Aorta (tissue), 5 donors: ENCODE measurements at regions not wholly inside any gene's neighbourhood (a gene's known extent, or its start where the extent isn't known, plus 50 kb on each side); places are given as distances from the start of the nearest gene placed in this dataset.
"Not testable (repeated sequence)": the region's sequence is repeated elsewhere in the genome, so short reads cannot be mapped to it uniquely, and the experiment has no call there.

ENCODE experiments used
- ATAC-seq: fragments of 200-7000 bp; cut with Tn5 transposase; one replicate; pipeline ENCODE4 v1.9.1; 2022; ENCODE audit warnings: moderate library complexity; ENCODE audit not compliant: low FRiP score
- DNase-seq, 2 donors: peaks; one replicate each; pipeline ENCODE4 v3.0.0-alpha.2; 2020
- H3K27ac ChIP-seq, 2 donors: one replicate each; pipeline ENCODE4 v1.5.1; 2013; ENCODE audit warnings: low read length in 2 of 2, mild to moderate bottlenecking in 2 of 2, moderate library complexity in 2 of 2, control low read depth in 1 of 2, inconsistent platforms in 1 of 2, low read depth in 1 of 2
- H3K27me3 ChIP-seq, 2 donors: one replicate each; pipeline ENCODE4 v1.6.1; 2013; ENCODE audit warnings: control low read depth in 1 of 2, low read length in 1 of 2, mild to moderate bottlenecking in 1 of 2, moderate library complexity in 1 of 2; ENCODE audit not compliant: insufficient read depth in 2 of 2, control insufficient read depth in 1 of 2
- H3K36me3 ChIP-seq, 2 donors: one replicate each; pipeline ENCODE4 v1.6.1; 2013; ENCODE audit warnings: control low read depth in 1 of 2, low read length in 1 of 2, mild to moderate bottlenecking in 1 of 2; ENCODE audit not compliant: insufficient read depth in 2 of 2, control insufficient read depth in 1 of 2
- H3K4me1 ChIP-seq, 2 donors: one replicate each; pipeline ENCODE4 v1.6.1; 2013; ENCODE audit warnings: low read length in 2 of 2, control low read depth in 1 of 2, mild to moderate bottlenecking in 1 of 2, moderate library complexity in 1 of 2; ENCODE audit not compliant: insufficient read depth in 2 of 2, control insufficient read depth in 1 of 2
- H3K4me3 ChIP-seq, 2 donors: one replicate each; pipeline ENCODE4 v1.5.1; 2013; ENCODE audit warnings: low read length in 2 of 2, control low read depth in 1 of 2, mild to moderate bottlenecking in 1 of 2
- H3K9me3 ChIP-seq: one replicate; pipeline ENCODE4 v1.6.1; 2013; ENCODE audit warnings: mild to moderate bottlenecking, low read length; ENCODE audit not compliant: control insufficient read depth
- WGBS, 2 donors: extraction: QIAGEN DNeasy Blood & Tissue Kit; methylation state at CpG; one replicate each; pipeline ENCODE4 v1.1.7; 2013; 5-methylcytosine and 5-hydroxymethylcytosine counted together
- intact Hi-C, 2 donors: fragments of 100-400 bp; cut with DNase I; formaldehyde crosslinking; loops; one replicate each; pipeline versions ENCODE4 v1.14.2 to v1.15.0; 2022
- donor health status: healthy with polysubstance abuse.
- donor health status: Bipolar disorder and iron deficiency.
- donor health status: DM: no; HTN: no; CAD: no.
- donor health status: DM: no; HTN: no; CAD: no.
- donor health status: DM: yes; HTN: yes; CAD: no.

GRCh38 chr11:90500922-90501568 lies 278.2 kb upstream of the CHORDC1 start:
- intact Hi-C loops, result no loop called here
- no peak overlapping the region for H3K27ac ChIP-seq
- no peak overlapping the region for H3K4me3 ChIP-seq
- DNase-seq (no peak), ATAC-seq (no peak)
- WGBS, 2 donors, result 71 to 77% methylated on average over 5 of the region's 5 CpGs
- H3K27me3 ChIP-seq, result no peaks in the 10 kb centered on the region
- H3K9me3 ChIP-seq, result no peaks in the 10 kb centered on the region
- H3K4me1 ChIP-seq, result no peaks in the 10 kb centered on the region
- H3K36me3 ChIP-seq, result no peaks in the 10 kb centered on the region

- Histone ChIP-seq H3K4me1 (no peaks in the 10 kb centered on the region), H3K36me3 (no peaks in the 10 kb centered on the region), H3K9me3 (no peaks in the 10 kb centered on the region), H3K4me3 (no peak overlapping the region), H3K27ac (no peak overlapping the region), H3K27me3 (no peaks in the 10 kb centered on the region)
- ATAC-seq (no peak), DNase-seq (no peak)
- intact Hi-C loops, result no loop called here
- 92 to 94% methylated on average over 1 of the region's 1 CpG for WGBS, 2 donors
Observed at GRCh38 chr11:90496722-90497121, 273.9 kb upstream of the CHORDC1 start.

- Histone ChIP-seq H3K36me3 (no peaks in the 10 kb centered on the region), H3K4me1 (no peaks in the 10 kb centered on the region), H3K9me3 (no peaks in the 10 kb centered on the region), H3K27me3 (no peaks in the 10 kb centered on the region), H3K27ac (no peak overlapping the region), H3K4me3 (no peak overlapping the region)
- ATAC-seq (no peak), DNase-seq (no peak)
- intact Hi-C loops, result no loop called here
Observed at GRCh38 chr11:90493379-90493778, 270.5 kb upstream of the CHORDC1 start.

GRCh38 chr11:90491466-90491865 lies 268.6 kb upstream of the CHORDC1 start:
- Histone ChIP-seq H3K9me3 (no peaks in the 10 kb centered on the region), H3K4me1 (no peaks in the 10 kb centered on the region), H3K27ac (no peak overlapping the region), H3K27me3 (no peaks in the 10 kb centered on the region), H3K4me3 (no peak overlapping the region), H3K36me3 (no peaks in the 10 kb centered on the region)
- intact Hi-C loops, result no loop called here
- no peak for DNase-seq
- 49 to 66% methylated on average over 2 of the region's 2 CpGs for WGBS, 2 donors
- ATAC-seq, result no peak

GRCh38 chr11:90476442-90477007 lies 253.7 kb upstream of the CHORDC1 start:
- H3K9me3 ChIP-seq, result no peaks in the 10 kb centered on the region
- ATAC-seq (no peak), DNase-seq (no peak)
- H3K36me3 ChIP-seq, result no peaks in the 10 kb centered on the region
- H3K4me3 ChIP-seq, result no peak overlapping the region
- 47 to 49% methylated on average over 2 of the region's 2 CpGs for WGBS, 2 donors
- H3K4me1 ChIP-seq, result no peaks in the 10 kb centered on the region
- H3K27ac ChIP-seq, result no peak overlapping the region
- H3K27me3 ChIP-seq, result no peaks in the 10 kb centered on the region
- intact Hi-C loops, result no loop called here

- H3K36me3 ChIP-seq, result no peaks in the 10 kb centered on the region
- no peaks in the 10 kb centered on the region for H3K9me3 ChIP-seq
- 36 to 39% methylated on average over 2 of the region's 2 CpGs for whole genome bisulfite sequencing, 2 donors
- no peak for DNase-seq
- no peaks in the 10 kb centered on the region for H3K27me3 ChIP-seq
- no peak for ATAC-seq
- H3K4me1 ChIP-seq, result peaks cover 1 to 2% of the 10 kb centered on the region in 2 donors
- no peak overlapping the region for H3K27ac ChIP-seq
- intact Hi-C loops, result no loop called here
- H3K4me3 ChIP-seq, result no peak overlapping the region
Observed at GRCh38 chr11:90468923-90469322, 246.1 kb upstream of the CHORDC1 start.

- Histone ChIP-seq H3K9me3 (no peaks in the 10 kb centered on the region), H3K27me3 (no peaks in the 10 kb centered on the region), H3K4me1 (peaks cover 1 to 2% of the 10 kb centered on the region in 2 donors), H3K4me3 (no peak overlapping the region), H3K27ac (no peak overlapping the region), H3K36me3 (no peaks in the 10 kb centered on the region)
- intact Hi-C loops, result no loop called here
- ATAC-seq (no peak), DNase-seq (no peak)
- 67 to 83% methylated on average over 5 of the region's 5 CpGs for WGBS, 2 donors
Observed at GRCh38 chr11:90465553-90465952, 242.7 kb upstream of the CHORDC1 start.

- DNase-seq, ATAC-seq, H3K9me3 ChIP-seq, H3K36me3 ChIP-seq, H3K4me3 ChIP-seq, H3K27me3 ChIP-seq, H3K4me1 ChIP-seq: not testable (repeated sequence)
- 52 to 56% methylated on average over 6 of the region's 6 CpGs for WGBS, 2 donors
- peak overlapping the region in 1 of 2 donors; percentile 37 for H3K27ac ChIP-seq
- intact Hi-C loops, result loop anchor here (10.0 kb wide), 2 partner anchors 231 to 251 kb away; partner anchors contain the start of gene CHORDC1 (in 1 of the 2)
Observed at GRCh38 chr11:90455347-90455920, 232.6 kb upstream of the CHORDC1 start.

- Histone ChIP-seq H3K4me3 (no peak overlapping the region), H3K36me3 (no peaks in the 10 kb centered on the region), H3K4me1 (peaks cover 0 to 3% of the 10 kb centered on the region in 2 donors), H3K27ac (no peak overlapping the region), H3K27me3 (no peaks in the 10 kb centered on the region), H3K9me3 (no peaks in the 10 kb centered on the region)
- ATAC-seq (no peak), DNase-seq (no peak)
- intact Hi-C loops, result loop anchor here (10.0 kb wide), 2 partner anchors 229 to 249 kb away; partner anchors contain the start of gene CHORDC1 (in 1 of the 2)
Observed at GRCh38 chr11:90453525-90453924, 230.7 kb upstream of the CHORDC1 start.
